GM23338 (cell line): ENCODE measurements at regions not wholly inside any gene's neighbourhood (a gene's known extent, or its start where the extent isn't known, plus 50 kb on each side); places are given as distances from the start of the nearest gene placed in this dataset.

ENCODE experiments used
- CREB1 ChIP-seq: fragments of 250-450 bp; sonication (Bioruptor Pico); IDR thresholded peaks from 2 replicates; pipeline ENCODE4 v1.5.0; 2020; ENCODE audit warnings: low read depth, mild to moderate bottlenecking, moderate library complexity
- CTCF ChIP-seq, 2 experiments: fragments of 200-600 bp in 1 of 2; sonication (generic) in 1 of 2; conservative IDR thresholded peaks; 2 replicates each; pipeline versions ENCODE4 v1.5.1 to v1.6.1; 2016 to 2017; ENCODE audit warnings: antibody characterized with exemption in 2 of 2, low read depth in 2 of 2, mild to moderate bottlenecking in 2 of 2, moderate library complexity in 1 of 2
- JUNB ChIP-seq: IDR thresholded peaks from one replicate; pipeline ENCODE4 v1.6.1; 2016; ENCODE audit warnings: antibody characterized with exemption; ENCODE audit not compliant: unreplicated experiment
- REST ChIP-seq: IDR thresholded peaks from one replicate; pipeline ENCODE4 v1.6.1; 2018; ENCODE audit warnings: antibody characterized with exemption; ENCODE audit not compliant: unreplicated experiment
- ZNF331 ChIP-seq: fragments of 250-450 bp; sonication (Bioruptor Pico); IDR thresholded peaks from 2 replicates; pipeline ENCODE4 v1.5.0; 2020; ENCODE audit warnings: low read depth, mild to moderate bottlenecking, moderate library complexity

GRCh38 chr11:91081440-91082043, 858.7 kb upstream of the CHORDC1 start:
- TF ChIP-seq CTCF (conservative IDR thresholded peaks at IDR 0.05; ENCODE audit: low read depth in 2 of 2) (no peak), CREB1 (no peak), ZNF331 (CRISPR knock-in tag) (no peak), JUNB (no peak), REST (no peak)
